Loucy (cell line): ENCODE measurements at regions not wholly inside any gene's neighbourhood (a gene's known extent, or its start where the extent isn't known, plus 50 kb on each side); places are given as distances from the start of the nearest gene placed in this dataset.

Source experiments
- H2AFZ ChIP-seq: fragments of 200-600 bp; sonication (generic); 2 replicates; pipeline ENCODE4 v1.6.0; 2016; ENCODE audit warnings: antibody characterized with exemption, mild to moderate bottlenecking, low read length, moderate library complexity
- H3F3A ChIP-seq: fragments of 200-600 bp; 2 replicates; pipeline ENCODE4 v1.6.0; 2016; ENCODE audit warnings: antibody characterized with exemption, low read depth, mild to moderate bottlenecking
- H3K27me3 ChIP-seq: fragments of 200-600 bp; sonication (generic); 2 replicates; pipeline ENCODE4 v1.6.1; 2014; ENCODE audit warnings: low read length, mild to moderate bottlenecking; ENCODE audit not compliant: insufficient read depth, poor library complexity, severe bottlenecking
- H3K36me3 ChIP-seq: fragments of 200-600 bp; sonication (generic); 2 replicates; pipeline ENCODE4 v1.6.1; 2016; ENCODE audit warnings: low read length; ENCODE audit not compliant: insufficient read depth
- H3K4me1 ChIP-seq: fragments of 200-600 bp; sonication (generic); 2 replicates; pipeline ENCODE4 v1.5.1; 2014; ENCODE audit warnings: low read length, mild to moderate bottlenecking; ENCODE audit not compliant: insufficient read depth, poor library complexity, severe bottlenecking
- H3K4me2 ChIP-seq: fragments of 200-600 bp; sonication (generic); 2 replicates; pipeline ENCODE4 v1.6.0; 2014; ENCODE audit warnings: antibody characterized with exemption, low read length, low read depth, mild to moderate bottlenecking; ENCODE audit not compliant: poor library complexity, severe bottlenecking
- H3K4me3 ChIP-seq: fragments of 200-600 bp; sonication (generic); 2 replicates; pipeline ENCODE4 v1.5.1; 2014; ENCODE audit warnings: low read length, mild to moderate bottlenecking, mixed read lengths; ENCODE audit not compliant: poor library complexity, severe bottlenecking
- H3K79me2 ChIP-seq: fragments of 200-600 bp; sonication (generic); 2 replicates; pipeline ENCODE4 v1.6.1; 2014; ENCODE audit warnings: low read length; ENCODE audit not compliant: insufficient read depth
- H3K9ac ChIP-seq: fragments of 200-600 bp; sonication (generic); 2 replicates; pipeline ENCODE4 v1.6.0; 2014; ENCODE audit warnings: mild to moderate bottlenecking, low read depth, low read length, moderate library complexity; ENCODE audit not compliant: poor library complexity, severe bottlenecking
- H3K9me2 ChIP-seq: fragments of 200-600 bp; sonication (generic); replicated peaks from 2 replicates; pipeline ENCODE4 v1.6.1; 2016; ENCODE audit warnings: low read depth, low read length, mixed read lengths
- H3K9me3 ChIP-seq: fragments of 200-600 bp; sonication (generic); 2 replicates; pipeline ENCODE4 v1.6.1; 2014; ENCODE audit warnings: mild to moderate bottlenecking, antibody characterized with exemption, low read length, low read depth; ENCODE audit not compliant: insufficient read depth
- H4K20me1 ChIP-seq: fragments of 200-600 bp; sonication (generic); 2 replicates; pipeline ENCODE4 v1.6.0; 2014; ENCODE audit warnings: antibody characterized with exemption, low read length, mild to moderate bottlenecking; ENCODE audit not compliant: insufficient read depth, poor library complexity, severe bottlenecking
- EZH2phosphoT487 ChIP-seq: fragments of 200-600 bp; IDR thresholded peaks from 2 replicates; pipeline ENCODE4 v1.6.1; 2018; ENCODE audit warnings: antibody characterized with exemption, mild to moderate bottlenecking, moderate library complexity, borderline replicate concordance
- TF ChIP-seq, protein P1 (sequence below): fragments of 200-600 bp; sonication (generic); conservative IDR thresholded peaks from 2 replicates; pipeline ENCODE4 v1.5.1; 2014; ENCODE audit warnings: mild to moderate bottlenecking, antibody characterized with exemption, low read length

DNA sequence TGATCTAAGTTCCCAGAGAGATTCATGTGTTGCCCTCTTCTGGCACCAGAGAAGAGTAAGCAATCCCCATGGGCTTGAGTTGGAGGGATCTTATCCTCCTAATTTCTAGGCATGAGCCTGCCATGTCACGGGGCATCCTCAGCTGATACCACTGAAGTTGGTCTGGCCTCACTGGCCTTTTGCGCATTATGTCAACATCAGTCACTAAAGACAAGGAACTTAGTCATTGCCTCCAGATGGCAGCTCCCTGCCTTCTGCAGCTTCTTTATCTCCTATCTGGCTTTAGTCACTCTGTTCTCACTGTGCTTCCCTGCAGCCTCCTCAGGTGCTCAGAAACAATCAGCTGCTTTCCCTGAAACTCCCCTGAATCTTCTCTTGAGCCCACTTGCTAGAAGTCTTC is 312.2 kb downstream of the ADGRG6 start:
- H3F3A ChIP-seq: no peaks in the 10 kb centered on the region
- H3K27me3 ChIP-seq: no peaks in the 10 kb centered on the region
- no peaks in the 10 kb centered on the region for H3K9me3 ChIP-seq
- no peak overlapping the region for H2AFZ ChIP-seq
- H3K36me3 ChIP-seq: no peaks in the 10 kb centered on the region
- H3K4me3 ChIP-seq: no peak overlapping the region
- H3K79me2 ChIP-seq: no peaks in the 10 kb centered on the region
- no peak overlapping the region for H3K9ac ChIP-seq
- H3K4me1 ChIP-seq: no peaks in the 10 kb centered on the region
- TF ChIP-seq, protein P1, sequence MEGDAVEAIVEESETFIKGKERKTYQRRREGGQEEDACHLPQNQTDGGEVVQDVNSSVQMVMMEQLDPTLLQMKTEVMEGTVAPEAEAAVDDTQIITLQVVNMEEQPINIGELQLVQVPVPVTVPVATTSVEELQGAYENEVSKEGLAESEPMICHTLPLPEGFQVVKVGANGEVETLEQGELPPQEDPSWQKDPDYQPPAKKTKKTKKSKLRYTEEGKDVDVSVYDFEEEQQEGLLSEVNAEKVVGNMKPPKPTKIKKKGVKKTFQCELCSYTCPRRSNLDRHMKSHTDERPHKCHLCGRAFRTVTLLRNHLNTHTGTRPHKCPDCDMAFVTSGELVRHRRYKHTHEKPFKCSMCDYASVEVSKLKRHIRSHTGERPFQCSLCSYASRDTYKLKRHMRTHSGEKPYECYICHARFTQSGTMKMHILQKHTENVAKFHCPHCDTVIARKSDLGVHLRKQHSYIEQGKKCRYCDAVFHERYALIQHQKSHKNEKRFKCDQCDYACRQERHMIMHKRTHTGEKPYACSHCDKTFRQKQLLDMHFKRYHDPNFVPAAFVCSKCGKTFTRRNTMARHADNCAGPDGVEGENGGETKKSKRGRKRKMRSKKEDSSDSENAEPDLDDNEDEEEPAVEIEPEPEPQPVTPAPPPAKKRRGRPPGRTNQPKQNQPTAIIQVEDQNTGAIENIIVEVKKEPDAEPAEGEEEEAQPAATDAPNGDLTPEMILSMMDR: no peak
- no peak for TF ChIP-seq EZH2phosphoT487
- H3K9me2 ChIP-seq: no peaks in the 10 kb centered on the region
- no peak overlapping the region for H3K4me2 ChIP-seq
- H4K20me1 ChIP-seq: no peaks in the 10 kb centered on the region

DNA sequence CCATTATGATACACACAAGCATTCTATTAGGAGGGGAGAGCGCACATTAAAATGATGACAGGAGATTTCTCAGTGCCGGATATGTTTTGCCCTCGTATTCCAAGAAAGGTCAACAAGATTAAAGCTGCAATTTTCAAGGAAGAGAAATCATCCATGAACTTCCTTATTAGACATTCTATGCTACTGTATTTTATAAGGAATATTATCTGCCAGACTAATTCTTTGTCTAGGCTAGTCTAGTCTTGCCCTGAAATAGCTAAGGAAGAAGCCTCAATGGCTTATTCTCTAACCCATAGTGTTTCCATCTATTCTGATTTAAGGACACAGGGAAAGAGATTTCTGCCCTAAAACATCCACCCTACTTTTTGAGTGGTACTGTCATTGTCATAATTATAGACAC is 315.4 kb downstream of the ADGRG6 start:
- Histone ChIP-seq H3K9me3 (no peaks in the 10 kb centered on the region), H3K4me2 (no peak overlapping the region), H4K20me1 (no peaks in the 10 kb centered on the region), H3K4me1 (no peaks in the 10 kb centered on the region), H3K36me3 (no peaks in the 10 kb centered on the region), H3K9me2 (no peaks in the 10 kb centered on the region), H2AFZ (no peak overlapping the region), H3F3A (no peaks in the 10 kb centered on the region), H3K4me3 (no peak overlapping the region), H3K27me3 (no peaks in the 10 kb centered on the region), H3K79me2 (no peaks in the 10 kb centered on the region), H3K9ac (no peak overlapping the region)
- TF ChIP-seq EZH2phosphoT487: no peak
- TF ChIP-seq, protein P1: no peak

DNA sequence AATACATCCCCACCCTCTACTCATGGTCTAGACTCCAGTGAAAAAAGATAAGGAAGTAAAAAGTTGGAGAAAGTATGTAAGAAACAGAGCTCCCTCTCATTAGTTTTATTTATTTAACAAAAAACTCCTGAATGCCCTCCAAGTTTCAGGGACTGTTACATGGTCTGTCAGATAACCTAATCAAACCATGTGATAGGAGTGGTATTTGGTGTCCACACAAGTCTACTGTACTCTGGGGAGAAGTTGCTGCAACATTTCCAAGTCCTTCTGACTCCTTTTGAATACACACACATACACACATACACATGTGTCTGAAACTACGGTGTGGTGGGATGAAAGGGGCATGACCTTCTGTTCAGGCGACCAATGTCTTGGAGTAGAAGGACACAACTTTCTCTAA is 320.0 kb downstream of the ADGRG6 start:
- Histone ChIP-seq H3K9me2 (no peaks in the 10 kb centered on the region), H3K9me3 (no peaks in the 10 kb centered on the region), H4K20me1 (no peaks in the 10 kb centered on the region), H3K4me2 (no peak overlapping the region), H3K9ac (no peak overlapping the region), H3K36me3 (no peaks in the 10 kb centered on the region), H2AFZ (no peak overlapping the region), H3F3A (no peaks in the 10 kb centered on the region), H3K4me1 (no peaks in the 10 kb centered on the region), H3K79me2 (no peaks in the 10 kb centered on the region), H3K4me3 (no peak overlapping the region), H3K27me3 (no peaks in the 10 kb centered on the region)
- no peak for TF ChIP-seq EZH2phosphoT487
- TF ChIP-seq, protein P1: no peak
